ENCODE measurements at regions not wholly inside any gene's neighbourhood (a gene's known extent, or its start where the extent isn't known, plus 50 kb on each side); places are given as distances from the start of the nearest gene placed in this dataset.

DNA sequence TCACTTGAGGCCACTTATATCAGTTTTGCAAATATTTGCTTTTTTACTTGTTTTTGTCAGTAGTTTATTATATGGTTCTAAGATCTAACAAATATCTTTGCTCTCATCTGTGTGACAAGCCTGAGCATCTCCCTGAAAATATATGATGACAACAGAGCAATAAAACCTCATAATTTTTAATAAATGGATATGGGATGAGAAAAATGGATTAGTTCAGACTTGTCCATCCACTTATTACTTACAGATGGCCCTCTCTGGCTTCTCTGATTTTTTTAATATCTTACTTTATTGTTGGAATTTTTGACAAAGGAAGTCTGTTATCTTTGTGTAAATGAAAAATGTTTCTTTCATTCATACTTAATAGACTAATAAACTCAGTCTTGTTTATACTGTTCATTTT, 491.4 kb upstream of the RAG2 start:
- H2AFZ ChIP-seq (ENCODE audit: insufficient read depth, low read depth, low read length, poor library complexity, severe bottlenecking): no peak overlapping the region
- H3K27me3 ChIP-seq (ENCODE audit: control insufficient read depth in 2 of 2, insufficient read depth in 2 of 2, low read length in 2 of 2): no peaks in the 10 kb centered on the region
- H3K4me2 ChIP-seq (replicated peaks; ENCODE audit: extremely low read depth, low read length, poor library complexity, severe bottlenecking): no peak overlapping the region
- intact Hi-C loops (cut with micrococcal nuclease): no loop called here
- DNase-seq: no peak
- H3K9me3 Mint-ChIP-seq: no peaks in the 10 kb centered on the region
- no peak overlapping the region for H3K27ac ChIP-seq (ENCODE audit: low read depth in 1 of 2, low read length in 2 of 2)
- no peaks in the 10 kb centered on the region for H3K36me3 ChIP-seq (replicated peaks in 1 of 2; ENCODE audit: control insufficient read depth in 1 of 2, insufficient read depth in 2 of 2, low read length in 2 of 2)
- H3K27me3 Mint-ChIP-seq (ENCODE audit: low read depth in 3 of 3): no peaks in the 10 kb centered on the region
- H4K20me1 ChIP-seq (ENCODE audit: insufficient read depth, low read length): no peaks in the 10 kb centered on the region
- TF ChIP-seq, protein P1, sequence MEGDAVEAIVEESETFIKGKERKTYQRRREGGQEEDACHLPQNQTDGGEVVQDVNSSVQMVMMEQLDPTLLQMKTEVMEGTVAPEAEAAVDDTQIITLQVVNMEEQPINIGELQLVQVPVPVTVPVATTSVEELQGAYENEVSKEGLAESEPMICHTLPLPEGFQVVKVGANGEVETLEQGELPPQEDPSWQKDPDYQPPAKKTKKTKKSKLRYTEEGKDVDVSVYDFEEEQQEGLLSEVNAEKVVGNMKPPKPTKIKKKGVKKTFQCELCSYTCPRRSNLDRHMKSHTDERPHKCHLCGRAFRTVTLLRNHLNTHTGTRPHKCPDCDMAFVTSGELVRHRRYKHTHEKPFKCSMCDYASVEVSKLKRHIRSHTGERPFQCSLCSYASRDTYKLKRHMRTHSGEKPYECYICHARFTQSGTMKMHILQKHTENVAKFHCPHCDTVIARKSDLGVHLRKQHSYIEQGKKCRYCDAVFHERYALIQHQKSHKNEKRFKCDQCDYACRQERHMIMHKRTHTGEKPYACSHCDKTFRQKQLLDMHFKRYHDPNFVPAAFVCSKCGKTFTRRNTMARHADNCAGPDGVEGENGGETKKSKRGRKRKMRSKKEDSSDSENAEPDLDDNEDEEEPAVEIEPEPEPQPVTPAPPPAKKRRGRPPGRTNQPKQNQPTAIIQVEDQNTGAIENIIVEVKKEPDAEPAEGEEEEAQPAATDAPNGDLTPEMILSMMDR (IDR thresholded peaks at IDR 0.05): no peak
- no peak overlapping the region for H3K4me3 ChIP-seq (replicated peaks in 1 of 3; ENCODE audit: low read depth in 2 of 3, low read length in 3 of 3)
- H3K27ac Mint-ChIP-seq: no peak overlapping the region
- H3K4me1 Mint-ChIP-seq: no peaks in the 10 kb centered on the region
- no peak overlapping the region for H3K4me3 Mint-ChIP-seq
- H3K9ac ChIP-seq (ENCODE audit: insufficient read depth, low read length, poor library complexity, severe bottlenecking): no peak overlapping the region
- no peaks in the 10 kb centered on the region for H3K4me1 ChIP-seq (ENCODE audit: control insufficient read depth in 1 of 2, insufficient read depth in 2 of 2, low read length in 2 of 2)
- no peaks in the 10 kb centered on the region for H3K9me3 ChIP-seq (replicated peaks in 1 of 2; ENCODE audit: control insufficient read depth in 1 of 2, insufficient read depth in 1 of 2, low read length in 2 of 2)
- no peaks in the 10 kb centered on the region for H3K36me3 Mint-ChIP-seq
- no peaks in the 10 kb centered on the region for H3K79me2 ChIP-seq (ENCODE audit: insufficient read depth, low read length)

DNA sequence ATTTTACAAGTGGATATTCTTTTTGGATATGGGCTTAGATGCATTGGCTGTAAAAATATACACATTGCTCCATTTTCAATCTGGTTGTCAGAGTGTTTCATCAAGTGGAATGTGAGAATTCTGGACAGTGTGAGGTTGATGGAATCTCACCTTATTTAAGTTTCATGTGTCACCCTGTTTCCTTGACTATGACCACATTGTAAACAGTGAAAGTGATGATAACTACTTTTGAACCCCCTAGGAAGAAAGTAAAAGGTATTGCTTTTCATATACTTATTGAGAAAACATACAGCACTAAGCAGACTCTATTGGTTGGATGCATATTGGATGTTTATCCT, 490.5 kb upstream of the RAG2 start:
- Mint-ChIP-seq H3K27me3 (ENCODE audit: low read depth in 3 of 3) (no peaks in the 10 kb centered on the region), H3K27ac (no peak overlapping the region), H3K36me3 (no peaks in the 10 kb centered on the region), H3K4me1 (no peaks in the 10 kb centered on the region), H3K4me3 (no peak overlapping the region), H3K9me3 (no peaks in the 10 kb centered on the region)
- no peaks in the 10 kb centered on the region for H4K20me1 ChIP-seq (ENCODE audit: insufficient read depth, low read length)
- no peaks in the 10 kb centered on the region for H3K9me3 ChIP-seq (replicated peaks in 1 of 2; ENCODE audit: control insufficient read depth in 1 of 2, insufficient read depth in 1 of 2, low read length in 2 of 2)
- H3K4me1 ChIP-seq (ENCODE audit: control insufficient read depth in 1 of 2, insufficient read depth in 2 of 2, low read length in 2 of 2): no peaks in the 10 kb centered on the region
- no peak overlapping the region for H3K9ac ChIP-seq (ENCODE audit: insufficient read depth, low read length, poor library complexity, severe bottlenecking)
- no peak overlapping the region for H3K4me3 ChIP-seq (replicated peaks in 1 of 3; ENCODE audit: low read depth in 2 of 3, low read length in 3 of 3)
- H3K27ac ChIP-seq (ENCODE audit: low read depth in 1 of 2, low read length in 2 of 2): no peak overlapping the region
- intact Hi-C loops (cut with micrococcal nuclease): no loop called here
- H2AFZ ChIP-seq (ENCODE audit: insufficient read depth, low read depth, low read length, poor library complexity, severe bottlenecking): no peak overlapping the region
- no peaks in the 10 kb centered on the region for H3K27me3 ChIP-seq (ENCODE audit: control insufficient read depth in 2 of 2, insufficient read depth in 2 of 2, low read length in 2 of 2)
- TF ChIP-seq, protein P1 (IDR thresholded peaks at IDR 0.05): no peak
- no peak for DNase-seq
- no peak overlapping the region for H3K4me2 ChIP-seq (replicated peaks; ENCODE audit: extremely low read depth, low read length, poor library complexity, severe bottlenecking)
- H3K79me2 ChIP-seq (ENCODE audit: insufficient read depth, low read length): no peaks in the 10 kb centered on the region
- no peaks in the 10 kb centered on the region for H3K36me3 ChIP-seq (replicated peaks in 1 of 2; ENCODE audit: control insufficient read depth in 1 of 2, insufficient read depth in 2 of 2, low read length in 2 of 2)
